A204.1 (cell line): ENCODE measurements at regions not wholly inside any gene's neighbourhood (a gene's known extent, or its start where the extent isn't known, plus 50 kb on each side); places are given as distances from the start of the nearest gene placed in this dataset.
"Not testable (repeated sequence)": the region's sequence is repeated elsewhere in the genome, so short reads cannot be mapped to it uniquely, and the experiment has no call there.

Experiments
- FAIRE-seq: peaks from 2 replicates; lab custom pipeline; 2012; peaks lifted over from hg19 to GRCh38; lab: Jason Lieb, UNC

- FAIRE-seq, result no peak
Measured at GRCh38 chr14:43697003-43697402, 810.1 kb downstream of the FSCB start.

DNA sequence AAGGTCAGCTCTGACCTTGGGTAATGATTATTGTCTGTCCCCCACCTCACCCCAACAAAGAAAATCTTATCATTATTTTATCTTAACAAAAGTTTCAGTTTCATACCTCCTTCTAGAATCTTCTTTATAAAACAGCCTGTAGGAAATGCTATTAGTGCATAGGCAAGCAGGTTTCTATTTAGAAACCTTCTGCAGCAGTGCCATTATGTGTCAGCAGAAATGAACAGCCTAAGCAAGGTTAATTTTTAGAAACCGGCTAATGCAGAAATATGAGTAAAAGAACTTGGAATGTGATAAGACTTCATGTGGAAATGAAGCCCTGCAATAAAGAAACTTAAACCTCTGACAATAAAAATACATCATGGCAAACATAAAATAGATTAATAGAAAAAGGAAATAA lies 814.4 kb downstream of the FSCB start:
- FAIRE-seq, result no peak

GRCh38 chr14:43687921-43688320 lies 819.2 kb downstream of the FSCB start:
- FAIRE-seq, result no peak

DNA sequence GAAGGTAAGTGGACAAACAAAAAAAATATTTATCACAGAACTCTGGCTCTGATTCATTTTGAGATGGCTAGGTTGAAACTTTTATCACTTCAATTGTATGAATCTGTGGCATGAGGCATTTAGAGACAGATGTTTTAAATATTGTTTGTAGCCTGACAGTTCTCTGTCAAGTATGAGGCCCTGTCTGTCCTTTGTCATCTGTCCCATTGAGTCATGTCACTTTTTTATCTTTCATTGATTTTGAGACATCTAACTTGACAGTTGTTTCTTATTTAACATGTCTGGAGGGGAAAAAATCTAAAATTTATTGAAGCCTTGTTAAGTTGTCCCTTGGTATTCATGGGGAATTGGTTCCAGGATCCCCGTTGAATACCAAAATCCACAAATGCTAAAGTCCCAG lies 829.5 kb downstream of the FSCB start:
- FAIRE-seq, result no peak

DNA sequence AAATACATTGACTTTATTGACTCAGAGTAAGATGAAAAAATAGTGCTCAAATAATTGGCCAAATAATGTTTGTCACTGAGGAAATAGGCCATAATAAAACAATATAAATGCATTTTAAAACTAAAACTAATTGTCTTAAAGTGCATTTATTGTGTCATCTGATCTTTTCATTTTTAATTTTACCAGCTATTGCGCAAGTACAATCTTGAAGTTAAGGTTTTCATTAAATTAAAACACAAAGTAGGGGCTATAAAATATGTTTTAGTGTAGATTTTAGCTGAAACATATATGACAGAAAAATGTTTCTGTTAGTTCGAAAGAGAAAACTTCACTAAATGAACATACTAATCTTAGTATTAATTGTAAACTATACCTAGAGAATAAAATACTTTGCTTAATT lies 832.8 kb downstream of the FSCB start:
- no peak for FAIRE-seq

- FAIRE-seq, result no peak
Measured at GRCh38 chr14:43671716-43672485, 835.2 kb downstream of the FSCB start.

DNA sequence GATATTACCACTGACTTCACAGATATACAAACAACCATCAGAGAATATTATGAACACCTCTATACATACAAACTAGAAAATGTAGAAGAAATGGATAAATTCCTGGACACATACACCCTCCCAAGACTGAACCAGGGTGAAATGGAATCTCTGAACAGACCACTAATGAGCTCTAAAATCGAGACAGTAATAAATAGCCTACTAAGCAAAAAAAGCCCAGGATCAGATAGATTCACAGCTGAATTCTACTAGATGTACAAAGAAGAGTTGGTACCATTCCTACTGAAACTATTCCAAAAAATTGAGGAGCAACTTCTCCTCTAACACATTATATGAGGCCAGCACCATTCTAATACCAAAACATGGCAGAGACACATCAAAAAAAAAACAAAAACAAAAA lies 837.7 kb downstream of the FSCB start:
- FAIRE-seq, result no peak

- FAIRE-seq, result no peak
Measured at GRCh38 chr14:43665570-43666267, 841.4 kb downstream of the FSCB start.

GRCh38 chr14:43655194-43655593 lies 851.9 kb downstream of the FSCB start:
- FAIRE-seq, result not testable (repeated sequence)

GRCh38 chr14:43651896-43652295 lies 855.2 kb downstream of the FSCB start:
- FAIRE-seq, result no peak

DNA sequence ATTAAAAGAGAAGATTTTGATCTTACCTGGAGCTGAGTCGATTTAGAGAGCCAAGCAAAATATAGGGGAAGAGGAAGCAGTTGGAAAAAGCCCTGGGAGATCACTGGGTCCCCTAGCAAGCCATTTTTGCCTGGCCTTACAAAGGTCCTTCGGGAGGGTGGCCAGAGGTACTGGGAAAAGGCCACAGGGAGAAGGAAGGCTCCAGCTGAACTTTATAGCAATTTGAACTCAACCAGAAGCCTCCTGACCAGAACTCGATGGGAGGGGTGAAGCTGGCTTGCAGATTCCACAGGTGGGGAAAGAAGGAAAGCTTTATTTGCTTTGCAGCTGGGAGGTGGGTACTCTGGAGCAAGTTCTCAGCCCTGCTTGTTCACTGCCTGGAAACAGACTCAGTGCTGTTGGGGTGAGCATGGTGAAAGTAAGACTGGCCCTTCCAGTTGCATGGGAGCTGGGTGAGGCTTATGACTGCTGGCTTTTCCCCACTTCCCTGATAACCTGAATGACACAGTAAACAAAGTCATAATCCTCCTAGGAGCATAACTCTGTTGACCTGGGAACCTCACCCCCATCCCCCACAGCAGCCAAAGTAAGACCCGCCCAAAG lies 855.8 kb downstream of the FSCB start:
- no peak for FAIRE-seq

GRCh38 chr14:43649508-43649907 lies 857.6 kb downstream of the FSCB start:
- FAIRE-seq, result no peak

GRCh38 chr14:43647302-43647701 lies 859.8 kb downstream of the FSCB start:
- no peak for FAIRE-seq

GRCh38 chr14:43640718-43641267 lies 866.3 kb downstream of the FSCB start:
- no peak for FAIRE-seq

GRCh38 chr14:43625294-43625693 lies 881.8 kb downstream of the FSCB start:
- FAIRE-seq, result no peak

GRCh38 chr14:43621282-43621681 lies 885.8 kb downstream of the FSCB start:
- peak; percentile 66 for FAIRE-seq

DNA sequence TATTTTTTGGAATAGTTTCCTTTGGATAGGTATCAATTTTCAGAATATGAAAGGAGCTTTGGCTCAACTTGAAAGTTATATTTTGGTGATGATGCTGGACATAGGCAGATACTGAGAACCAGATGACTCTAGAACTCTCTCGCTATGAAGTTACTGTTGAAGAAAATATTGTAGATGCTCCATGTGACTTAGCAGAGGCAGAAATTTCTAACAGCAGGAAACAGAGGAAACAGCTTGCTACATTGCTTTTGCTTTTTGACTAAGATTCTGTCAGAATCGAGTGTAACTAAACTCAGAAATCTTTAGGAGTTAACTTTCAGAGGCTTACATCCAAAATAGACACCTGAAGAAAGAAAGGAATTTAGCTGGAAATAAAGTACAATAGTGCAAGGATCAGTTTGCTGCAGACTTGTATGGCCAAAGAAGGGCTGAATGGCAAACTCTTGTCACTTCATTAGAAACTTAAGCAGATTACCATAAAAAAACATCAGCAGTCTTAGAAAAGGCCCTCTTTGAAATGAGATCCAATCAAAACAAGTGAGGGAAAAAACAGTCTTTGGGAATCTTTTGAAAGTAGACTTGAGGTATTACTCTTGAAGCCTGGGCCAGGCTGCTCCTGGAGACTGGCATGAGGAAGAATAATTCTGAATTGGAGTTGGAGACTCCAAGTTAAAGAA lies 911.8 kb downstream of the FSCB start:
- no peak for FAIRE-seq

GRCh38 chr14:43591776-43592175 lies 915.3 kb downstream of the FSCB start:
- FAIRE-seq, result no peak

DNA sequence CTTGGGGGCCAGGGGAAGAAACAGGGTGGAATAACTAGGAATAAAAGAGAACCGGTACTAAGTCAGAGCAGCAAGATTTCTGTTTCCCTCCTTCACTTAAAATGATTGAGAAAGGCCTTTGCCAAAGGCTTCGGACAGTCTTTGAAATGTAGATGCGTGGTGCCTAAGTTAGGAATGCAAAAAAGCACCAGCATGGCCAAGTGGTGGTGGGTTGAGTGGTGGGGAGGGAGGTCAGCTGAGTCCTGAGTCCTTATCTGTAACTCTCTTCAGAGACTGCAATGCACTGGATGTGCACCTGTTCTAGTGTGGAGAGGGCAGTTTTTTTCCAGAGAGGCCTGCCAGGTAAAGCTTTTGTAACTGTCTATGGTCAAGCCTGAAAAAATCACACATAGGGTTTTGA lies 919.9 kb downstream of the FSCB start:
- no peak for FAIRE-seq

GRCh38 chr14:43579671-43580070 lies 927.4 kb downstream of the FSCB start:
- FAIRE-seq, result no peak

DNA sequence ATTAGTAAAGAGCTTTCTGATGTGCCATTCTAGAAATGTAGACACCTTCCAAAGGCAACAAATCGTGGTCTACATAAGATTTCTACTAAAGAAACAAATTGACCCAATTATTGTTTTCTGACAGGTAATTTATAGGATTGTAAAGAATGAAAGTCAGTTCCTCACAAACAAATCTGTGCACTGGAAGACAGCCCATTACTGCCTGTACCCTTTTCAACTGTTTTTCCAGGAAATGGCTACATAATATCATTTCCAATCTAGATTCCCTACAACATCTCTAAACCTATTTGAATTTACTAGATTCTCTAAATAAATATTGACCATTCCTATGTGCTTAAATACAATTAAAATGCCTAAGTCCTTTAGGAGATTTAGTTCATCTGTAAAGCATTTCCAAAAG lies 939.1 kb downstream of the FSCB start:
- FAIRE-seq, result no peak

GRCh38 chr14:43548368-43548767 lies 958.7 kb downstream of the FSCB start:
- no peak for FAIRE-seq

DNA sequence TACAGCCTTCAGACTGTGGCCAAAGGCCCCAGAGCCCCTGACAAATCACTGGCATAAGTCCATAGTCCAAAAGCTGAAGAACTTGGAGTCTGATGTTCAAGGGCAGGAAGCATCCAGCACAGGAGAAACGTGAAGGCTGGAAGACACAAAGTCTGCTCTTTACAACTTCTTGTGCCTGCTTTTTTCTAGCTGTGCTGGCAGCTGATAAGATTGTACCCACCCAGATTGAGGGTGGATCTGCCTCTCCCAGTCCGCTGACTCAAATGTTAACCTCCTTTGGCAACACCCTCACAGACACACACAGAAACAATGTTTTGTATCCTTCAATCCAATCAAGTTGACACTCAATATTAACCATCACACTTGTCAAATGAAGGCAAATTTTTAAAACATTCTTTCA lies 959.5 kb downstream of the FSCB start:
- FAIRE-seq, result not testable (repeated sequence)
